ENCODE measurements at regions not wholly inside any gene's neighbourhood (a gene's known extent, or its start where the extent isn't known, plus 50 kb on each side); places are given as distances from the start of the nearest gene placed in this dataset.

DNA sequence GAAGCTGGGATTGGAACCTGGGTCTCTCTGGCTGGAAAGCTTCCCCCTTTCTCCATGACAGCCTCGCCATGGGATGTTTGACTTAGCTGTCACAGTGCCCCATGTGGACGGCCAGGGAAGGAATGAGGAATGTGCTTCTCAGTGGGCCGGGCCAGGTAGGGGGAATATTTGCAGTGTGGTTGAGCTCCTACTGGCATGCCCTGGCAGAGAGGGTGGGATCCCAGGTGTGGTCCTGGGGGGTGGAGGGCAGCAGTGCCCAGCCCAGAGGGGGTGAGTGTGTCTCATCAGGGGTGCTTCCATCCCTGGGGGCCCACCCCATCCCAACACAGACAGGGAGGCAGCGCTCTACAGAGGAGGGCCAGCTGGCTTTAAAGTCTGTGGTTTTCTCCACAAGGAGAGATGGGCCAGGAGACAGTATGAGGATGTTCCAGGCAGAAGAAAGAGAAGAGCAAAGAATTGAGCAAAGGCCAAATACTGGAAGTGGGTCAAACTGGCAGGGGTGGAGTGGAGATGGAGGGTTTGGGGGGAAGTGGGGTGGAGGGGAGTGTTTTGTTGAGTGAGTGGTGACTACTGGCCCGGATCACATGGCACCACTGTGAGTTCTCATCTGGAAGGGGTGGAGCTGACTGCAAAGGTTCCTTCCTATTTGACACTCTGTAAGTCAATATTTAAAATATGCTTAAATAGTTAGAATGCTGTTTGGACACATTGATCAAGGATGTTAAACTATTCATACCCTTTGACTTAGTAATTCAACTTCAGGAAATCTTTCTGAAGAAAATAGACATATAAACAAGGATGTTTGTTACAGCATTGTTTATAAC is 94.0 kb downstream of the MYCN start:
- TF ChIP-seq, protein P1, sequence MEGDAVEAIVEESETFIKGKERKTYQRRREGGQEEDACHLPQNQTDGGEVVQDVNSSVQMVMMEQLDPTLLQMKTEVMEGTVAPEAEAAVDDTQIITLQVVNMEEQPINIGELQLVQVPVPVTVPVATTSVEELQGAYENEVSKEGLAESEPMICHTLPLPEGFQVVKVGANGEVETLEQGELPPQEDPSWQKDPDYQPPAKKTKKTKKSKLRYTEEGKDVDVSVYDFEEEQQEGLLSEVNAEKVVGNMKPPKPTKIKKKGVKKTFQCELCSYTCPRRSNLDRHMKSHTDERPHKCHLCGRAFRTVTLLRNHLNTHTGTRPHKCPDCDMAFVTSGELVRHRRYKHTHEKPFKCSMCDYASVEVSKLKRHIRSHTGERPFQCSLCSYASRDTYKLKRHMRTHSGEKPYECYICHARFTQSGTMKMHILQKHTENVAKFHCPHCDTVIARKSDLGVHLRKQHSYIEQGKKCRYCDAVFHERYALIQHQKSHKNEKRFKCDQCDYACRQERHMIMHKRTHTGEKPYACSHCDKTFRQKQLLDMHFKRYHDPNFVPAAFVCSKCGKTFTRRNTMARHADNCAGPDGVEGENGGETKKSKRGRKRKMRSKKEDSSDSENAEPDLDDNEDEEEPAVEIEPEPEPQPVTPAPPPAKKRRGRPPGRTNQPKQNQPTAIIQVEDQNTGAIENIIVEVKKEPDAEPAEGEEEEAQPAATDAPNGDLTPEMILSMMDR (conservative IDR thresholded peaks at IDR 0.05) = peak; percentile 53
- peak overlapping the region; percentile 34 for H3K4me3 Mint-ChIP-seq
- no peaks in the 10 kb centered on the region for H3K27me3 Mint-ChIP-seq (ENCODE audit: low read depth)
- no peaks in the 10 kb centered on the region for H3K36me3 Mint-ChIP-seq (ENCODE audit: low read depth)
- no peak overlapping the region for H3K27ac Mint-ChIP-seq (ENCODE audit: unreplicated experiment)
- H3K9me3 Mint-ChIP-seq = no peaks in the 10 kb centered on the region
- H3K4me1 Mint-ChIP-seq = peaks cover 82% of the 10 kb centered on the region
- DNase-seq (ENCODE audit: low read depth, low spot score) = peak; percentile 35

DNA sequence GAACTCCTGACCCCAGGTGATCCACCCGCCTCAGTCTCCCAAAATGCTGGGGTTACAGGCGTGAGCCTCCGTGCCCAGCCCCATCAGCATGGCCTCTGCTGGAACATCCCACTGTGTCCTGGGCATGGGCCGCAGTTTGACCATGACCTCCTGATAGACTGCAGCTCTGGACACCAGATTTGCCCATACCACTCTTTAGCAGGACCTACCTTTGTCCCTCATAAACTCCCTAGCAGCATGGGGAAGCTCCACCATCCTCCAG is 92.6 kb downstream of the MYCN start:
- Mint-ChIP-seq H3K4me1 (peaks cover 80% of the 10 kb centered on the region), H3K27me3 (ENCODE audit: low read depth) (no peaks in the 10 kb centered on the region), H3K36me3 (ENCODE audit: low read depth) (no peaks in the 10 kb centered on the region), H3K27ac (ENCODE audit: unreplicated experiment) (peak overlapping the region; percentile 78), H3K9me3 (no peaks in the 10 kb centered on the region), H3K4me3 (no peak overlapping the region)
- TF ChIP-seq, protein P1 (conservative IDR thresholded peaks at IDR 0.05) = no peak
- no peak for DNase-seq (ENCODE audit: low read depth, low spot score)

DNA sequence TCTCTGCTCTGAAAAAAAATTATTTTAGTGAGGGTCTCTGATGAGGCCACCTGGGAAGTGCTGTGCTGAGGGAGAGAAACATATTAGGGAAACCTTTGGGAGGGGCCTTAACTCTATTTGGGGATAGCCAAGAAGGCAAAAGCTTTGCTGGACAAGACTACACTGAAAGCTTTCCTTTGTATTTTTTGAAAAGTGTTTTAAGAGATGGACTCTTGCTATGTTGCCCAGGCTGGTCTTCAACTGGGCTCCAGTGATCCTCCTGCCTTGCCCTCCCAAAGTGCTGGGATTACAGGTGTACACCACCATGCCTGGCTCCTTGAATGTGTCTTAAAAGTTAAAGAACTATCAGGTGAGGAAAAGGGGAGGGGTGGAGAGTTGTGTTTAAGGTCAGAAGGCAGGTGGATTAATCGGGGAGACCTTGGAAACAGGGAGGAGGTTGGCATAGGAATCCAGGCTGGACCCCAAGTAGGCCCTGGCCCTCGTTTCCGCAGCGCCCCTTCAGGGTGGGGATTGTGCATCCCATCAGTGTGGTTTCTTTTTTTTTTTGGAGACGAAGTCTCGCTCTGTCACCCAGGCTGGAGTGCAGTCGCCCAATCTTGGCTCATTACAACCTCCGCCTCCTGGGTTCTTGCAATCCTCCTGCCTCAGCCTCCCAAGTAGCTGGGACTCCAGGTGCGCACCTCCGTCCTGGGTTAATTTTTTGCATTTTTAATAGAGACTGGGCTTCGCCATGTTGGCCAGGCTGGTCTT is 92.1 kb downstream of the MYCN start:
- TF ChIP-seq, protein P1 (conservative IDR thresholded peaks at IDR 0.05) = no peak
- H3K4me1 Mint-ChIP-seq = peaks cover 76% of the 10 kb centered on the region
- H3K27me3 Mint-ChIP-seq (ENCODE audit: low read depth) = no peaks in the 10 kb centered on the region
- H3K9me3 Mint-ChIP-seq = no peaks in the 10 kb centered on the region
- no peak for DNase-seq (ENCODE audit: low read depth, low spot score)
- H3K27ac Mint-ChIP-seq (ENCODE audit: unreplicated experiment) = peak overlapping the region; percentile 78
- H3K4me3 Mint-ChIP-seq = no peak overlapping the region
- no peaks in the 10 kb centered on the region for H3K36me3 Mint-ChIP-seq (ENCODE audit: low read depth)

DNA sequence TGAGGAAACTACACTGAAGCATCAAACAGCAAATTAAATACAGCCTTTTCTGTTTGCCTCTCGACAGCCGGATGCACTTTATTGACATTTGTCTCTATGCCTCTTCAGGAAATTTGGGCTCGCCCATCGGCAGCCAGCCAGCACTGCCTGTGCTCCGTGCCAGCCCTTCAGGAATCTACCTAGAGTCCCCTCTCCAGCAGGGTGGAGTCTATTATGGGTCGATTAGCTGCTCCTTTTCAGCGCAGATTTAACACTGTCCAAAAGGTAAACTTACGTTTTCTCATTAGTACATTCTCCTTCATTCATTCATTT is 91.5 kb downstream of the MYCN start:
- TF ChIP-seq, protein P1 (conservative IDR thresholded peaks at IDR 0.05) = no peak

DNA sequence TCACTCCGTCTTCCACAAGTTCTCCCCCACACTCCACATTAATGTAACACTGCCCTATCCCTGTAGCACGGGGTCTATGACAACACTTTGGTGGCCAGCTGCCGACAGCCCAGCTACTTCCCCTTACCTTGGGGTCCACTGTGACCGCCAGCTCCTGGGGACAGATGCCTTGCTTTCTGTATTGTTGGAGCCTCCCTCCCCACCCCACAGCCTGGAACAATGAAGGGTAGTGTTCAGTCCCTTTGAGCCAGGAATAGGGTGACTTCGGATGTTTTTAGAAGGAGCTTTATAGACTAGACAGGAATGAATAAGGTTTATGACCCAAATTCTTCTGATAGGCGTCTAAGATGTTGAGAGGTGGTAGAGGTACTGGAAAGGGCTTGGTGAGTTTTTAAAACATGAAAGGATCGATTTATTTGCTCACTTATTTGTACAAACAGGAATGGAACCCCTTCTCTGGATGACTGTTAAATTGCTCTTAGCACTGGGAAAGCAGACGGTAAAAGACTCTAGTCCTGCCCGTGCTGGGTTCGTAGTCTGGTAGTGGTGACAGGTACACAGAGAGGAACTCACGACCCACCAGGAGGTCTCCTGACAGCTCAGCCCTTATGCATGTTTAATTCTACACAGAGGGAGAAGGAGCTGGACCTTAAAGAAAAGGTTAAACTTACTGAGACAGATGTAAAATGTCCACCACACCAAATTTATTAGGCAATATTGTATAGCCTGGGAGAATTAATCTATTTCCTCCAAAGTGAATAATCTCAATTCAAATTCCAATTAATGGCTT is 90.9 kb downstream of the MYCN start:
- DNase-seq (ENCODE audit: low read depth, low spot score) = no peak
- Mint-ChIP-seq H3K27ac (ENCODE audit: unreplicated experiment) (peak overlapping the region; percentile 87), H3K9me3 (no peaks in the 10 kb centered on the region), H3K4me3 (peak overlapping the region; percentile 67), H3K4me1 (peaks cover 76% of the 10 kb centered on the region), H3K36me3 (ENCODE audit: low read depth) (no peaks in the 10 kb centered on the region), H3K27me3 (ENCODE audit: low read depth) (peaks cover under 1% of the 10 kb centered on the region)
- TF ChIP-seq, protein P1 (conservative IDR thresholded peaks at IDR 0.05) = no peak

More for the DNA sequence above, 91.5 kb downstream of the MYCN start:
- H3K27me3 Mint-ChIP-seq (ENCODE audit: low read depth) = no peaks in the 10 kb centered on the region
- no peaks in the 10 kb centered on the region for H3K9me3 Mint-ChIP-seq
- no peaks in the 10 kb centered on the region for H3K36me3 Mint-ChIP-seq (ENCODE audit: low read depth)
- peak overlapping the region; percentile 67 for H3K4me3 Mint-ChIP-seq
- peaks cover 73% of the 10 kb centered on the region for H3K4me1 Mint-ChIP-seq
- peak overlapping the region; percentile 88 for H3K27ac Mint-ChIP-seq (ENCODE audit: unreplicated experiment)
- DNase-seq (ENCODE audit: low read depth, low spot score) = no peak

Measured in neural crest cell (in vitro differentiated cells).